ENCODE measurements at regions not wholly inside any gene's neighbourhood (a gene's known extent, or its start where the extent isn't known, plus 50 kb on each side); places are given as distances from the start of the nearest gene placed in this dataset.

DNA sequence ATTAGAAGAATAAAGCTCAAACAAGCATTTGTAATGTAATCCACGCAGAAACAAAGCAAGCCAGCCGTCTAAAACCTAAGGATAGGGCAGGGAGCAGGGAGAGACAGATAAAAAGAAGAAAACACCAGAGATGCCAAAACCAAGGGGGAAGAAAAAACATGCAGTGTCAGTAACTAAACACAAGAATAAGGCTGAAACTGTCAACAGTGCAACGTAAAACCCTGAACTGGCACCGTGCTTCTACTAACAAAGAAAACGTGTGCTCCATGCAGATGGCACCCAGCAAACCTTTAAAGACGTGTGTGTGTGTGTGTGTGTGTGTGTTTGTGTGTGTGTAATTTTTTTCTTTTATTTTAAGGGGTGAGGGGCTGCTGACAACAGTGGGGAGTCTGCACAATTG lies 88.4 kb upstream of the TAB2 start:
- POLR2A ChIA-PET: interaction anchor here (0.6 kb wide), 1 partner anchor 13 kb away, joined by 4 read pairs; no protein-coding TSS in a partner anchor
- H3K4me2 ChIP-seq (ENCODE audit: low read length): no peak overlapping the region
- no TSS peak for BruUV-seq (replicated peaks)
- no peaks in the 10 kb centered on the region for H3K36me3 ChIP-seq (ENCODE audit: insufficient read depth, low read length)
- no peak overlapping the region for H3K27ac ChIP-seq (ENCODE audit: low read depth, low read length, poor library complexity, severe bottlenecking)
- CTCF ChIA-PET (ENCODE audit: unreplicated experiment): no interaction called here
- H3K4me1 ChIP-seq (ENCODE audit: insufficient read depth, low read length, poor library complexity, severe bottlenecking): peaks cover 11% of the 10 kb centered on the region
- TF ChIP-seq, protein P1, sequence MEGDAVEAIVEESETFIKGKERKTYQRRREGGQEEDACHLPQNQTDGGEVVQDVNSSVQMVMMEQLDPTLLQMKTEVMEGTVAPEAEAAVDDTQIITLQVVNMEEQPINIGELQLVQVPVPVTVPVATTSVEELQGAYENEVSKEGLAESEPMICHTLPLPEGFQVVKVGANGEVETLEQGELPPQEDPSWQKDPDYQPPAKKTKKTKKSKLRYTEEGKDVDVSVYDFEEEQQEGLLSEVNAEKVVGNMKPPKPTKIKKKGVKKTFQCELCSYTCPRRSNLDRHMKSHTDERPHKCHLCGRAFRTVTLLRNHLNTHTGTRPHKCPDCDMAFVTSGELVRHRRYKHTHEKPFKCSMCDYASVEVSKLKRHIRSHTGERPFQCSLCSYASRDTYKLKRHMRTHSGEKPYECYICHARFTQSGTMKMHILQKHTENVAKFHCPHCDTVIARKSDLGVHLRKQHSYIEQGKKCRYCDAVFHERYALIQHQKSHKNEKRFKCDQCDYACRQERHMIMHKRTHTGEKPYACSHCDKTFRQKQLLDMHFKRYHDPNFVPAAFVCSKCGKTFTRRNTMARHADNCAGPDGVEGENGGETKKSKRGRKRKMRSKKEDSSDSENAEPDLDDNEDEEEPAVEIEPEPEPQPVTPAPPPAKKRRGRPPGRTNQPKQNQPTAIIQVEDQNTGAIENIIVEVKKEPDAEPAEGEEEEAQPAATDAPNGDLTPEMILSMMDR (conservative IDR thresholded peaks at IDR 0.05; ENCODE audit: low read length): no peak
- no peak for TF ChIP-seq EZH2phosphoT487 (IDR thresholded peaks at IDR 0.05; ENCODE audit: borderline replicate concordance, low read depth, low read length)
- no peak for DNase-seq (ENCODE audit: low spot score)
- H3K9me2 ChIP-seq (ENCODE audit: insufficient read depth, low read length): no peaks in the 10 kb centered on the region
- no peaks in the 10 kb centered on the region for H3K9me3 ChIP-seq (ENCODE audit: low read length)
- no peaks in the 10 kb centered on the region for H4K20me1 ChIP-seq (ENCODE audit: insufficient read depth, low read length)
- H2AFZ ChIP-seq (ENCODE audit: low read length): no peak overlapping the region
- intact Hi-C loops (cut with micrococcal nuclease; ENCODE audit: unreplicated experiment): no loop called here
- H3K4me3 ChIP-seq (ENCODE audit: low read depth, low read length, poor library complexity, severe bottlenecking): no peak overlapping the region
- no peaks in the 10 kb centered on the region for H3K79me2 ChIP-seq (ENCODE audit: insufficient read depth, low read depth, low read length)

DNA sequence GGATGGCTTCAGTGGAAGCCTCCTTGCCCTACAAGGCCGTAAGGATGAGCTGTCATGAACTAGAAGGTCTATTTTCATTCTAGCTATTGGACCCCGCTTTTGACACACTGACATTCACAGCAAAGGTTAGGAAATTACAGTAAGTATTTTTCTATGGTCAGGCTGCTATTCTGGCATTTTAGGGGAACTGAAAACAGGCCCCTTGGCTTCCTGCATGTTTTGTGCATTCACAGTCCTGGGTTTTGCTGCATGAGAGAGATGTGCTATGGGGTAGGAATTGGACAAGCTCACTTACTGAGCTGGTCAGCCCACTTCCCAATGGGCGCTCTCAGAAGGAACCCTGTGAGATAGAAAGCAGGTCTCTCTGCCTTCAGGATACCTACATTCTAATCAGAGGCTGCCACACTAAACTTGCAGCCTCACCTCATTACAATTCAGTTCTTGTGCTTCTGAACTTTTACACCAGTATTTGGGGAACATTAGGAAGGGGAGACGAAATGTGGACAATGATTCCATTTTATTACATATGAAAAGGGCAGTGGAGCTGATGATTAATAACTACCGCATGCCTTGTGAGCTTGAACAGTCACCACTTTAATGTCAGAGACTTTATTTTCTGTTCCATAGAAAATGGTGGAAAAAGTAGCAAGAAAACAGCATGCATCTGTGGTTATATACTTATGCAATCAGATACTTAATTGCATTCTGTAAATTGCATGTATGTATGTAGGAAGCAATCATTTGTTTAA lies 86.6 kb upstream of the TAB2 start:
- peak; percentile 46 for DNase-seq (ENCODE audit: low spot score)
- intact Hi-C loops (cut with micrococcal nuclease; ENCODE audit: unreplicated experiment): no loop called here
- Histone ChIP-seq H3K27ac (ENCODE audit: low read depth, low read length, poor library complexity, severe bottlenecking) (no peak overlapping the region), H3K4me1 (ENCODE audit: insufficient read depth, low read length, poor library complexity, severe bottlenecking) (peaks cover 11% of the 10 kb centered on the region), H2AFZ (ENCODE audit: low read length) (no peak overlapping the region), H3K4me2 (ENCODE audit: low read length) (no peak overlapping the region), H3K9me2 (ENCODE audit: insufficient read depth, low read length) (no peaks in the 10 kb centered on the region), H3K9me3 (ENCODE audit: low read length) (no peaks in the 10 kb centered on the region), H3K4me3 (ENCODE audit: low read depth, low read length, poor library complexity, severe bottlenecking) (no peak overlapping the region), H3K36me3 (ENCODE audit: insufficient read depth, low read length) (no peaks in the 10 kb centered on the region), H3K79me2 (ENCODE audit: insufficient read depth, low read depth, low read length) (no peaks in the 10 kb centered on the region), H4K20me1 (ENCODE audit: insufficient read depth, low read length) (no peaks in the 10 kb centered on the region)
- TF ChIP-seq, protein P1 (conservative IDR thresholded peaks at IDR 0.05; ENCODE audit: low read length): no peak
- no peak for TF ChIP-seq EZH2phosphoT487 (IDR thresholded peaks at IDR 0.05; ENCODE audit: borderline replicate concordance, low read depth, low read length)
- BruUV-seq (replicated peaks): no TSS peak
- ChIA-PET CTCF (ENCODE audit: unreplicated experiment) (interaction anchor here (0.8 kb wide), 1 partner anchor 16 kb away, joined by 3 read pairs; no protein-coding TSS in a partner anchor), POLR2A (interaction anchor here (0.6 to 2.0 kb wide), 6 partner anchors 13 to 26 kb away, joined by 3 to 9 read pairs (median 3); no protein-coding TSS in a partner anchor)

DNA sequence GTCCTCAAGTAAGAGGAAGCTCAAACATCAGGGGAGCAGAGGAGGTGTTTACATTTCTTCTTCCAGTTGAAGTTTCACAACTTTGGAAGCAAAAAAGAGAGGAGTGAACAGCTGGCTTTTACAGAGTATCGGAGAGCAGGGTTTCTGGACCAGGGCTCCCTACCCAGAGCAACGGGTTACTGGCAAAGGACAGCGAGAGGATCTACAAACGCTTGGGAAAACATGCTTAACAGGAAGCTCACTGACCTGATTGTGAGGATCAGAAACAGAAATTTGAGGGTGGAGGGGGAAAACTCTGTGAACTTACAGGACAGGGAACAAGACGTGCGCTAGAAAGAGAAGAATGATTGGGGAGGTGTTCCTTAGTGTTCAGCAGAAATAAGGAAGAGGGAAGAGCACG lies 85.7 kb upstream of the TAB2 start:
- Histone ChIP-seq H3K27ac (ENCODE audit: low read depth, low read length, poor library complexity, severe bottlenecking) (no peak overlapping the region), H3K9me3 (ENCODE audit: low read length) (no peaks in the 10 kb centered on the region), H2AFZ (ENCODE audit: low read length) (no peak overlapping the region), H3K9me2 (ENCODE audit: insufficient read depth, low read length) (no peaks in the 10 kb centered on the region), H3K79me2 (ENCODE audit: insufficient read depth, low read depth, low read length) (no peaks in the 10 kb centered on the region), H3K4me3 (ENCODE audit: low read depth, low read length, poor library complexity, severe bottlenecking) (no peak overlapping the region), H3K4me2 (ENCODE audit: low read length) (no peak overlapping the region), H4K20me1 (ENCODE audit: insufficient read depth, low read length) (no peaks in the 10 kb centered on the region), H3K36me3 (ENCODE audit: insufficient read depth, low read length) (no peaks in the 10 kb centered on the region), H3K4me1 (ENCODE audit: insufficient read depth, low read length, poor library complexity, severe bottlenecking) (peaks cover 11% of the 10 kb centered on the region)
- TF ChIP-seq, protein P1 (conservative IDR thresholded peaks at IDR 0.05; ENCODE audit: low read length): no peak
- BruUV-seq (replicated peaks): no TSS peak
- CTCF ChIA-PET (ENCODE audit: unreplicated experiment): no interaction called here
- POLR2A ChIA-PET: interaction anchor here (0.6 to 2.0 kb wide), 3 partner anchors 14 to 25 kb away, joined by 3 to 9 read pairs (median 6); no protein-coding TSS in a partner anchor
- intact Hi-C loops (cut with micrococcal nuclease; ENCODE audit: unreplicated experiment): no loop called here
- no peak for DNase-seq (ENCODE audit: low spot score)

Data from OCI-LY7 (cell line).